GM18498 (cell line): ENCODE measurements at regions not wholly inside any gene's neighbourhood (a gene's known extent, or its start where the extent isn't known, plus 50 kb on each side); places are given as distances from the start of the nearest gene placed in this dataset.

ENCODE experiments used
- ATAC-seq: cut with Tn5 transposase; IDR thresholded peaks from one replicate; pipeline ENCODE4 v1.9.1; 2021; ENCODE audit warnings: mild to moderate bottlenecking, moderate library complexity; ENCODE audit not compliant: unreplicated experiment

DNA sequence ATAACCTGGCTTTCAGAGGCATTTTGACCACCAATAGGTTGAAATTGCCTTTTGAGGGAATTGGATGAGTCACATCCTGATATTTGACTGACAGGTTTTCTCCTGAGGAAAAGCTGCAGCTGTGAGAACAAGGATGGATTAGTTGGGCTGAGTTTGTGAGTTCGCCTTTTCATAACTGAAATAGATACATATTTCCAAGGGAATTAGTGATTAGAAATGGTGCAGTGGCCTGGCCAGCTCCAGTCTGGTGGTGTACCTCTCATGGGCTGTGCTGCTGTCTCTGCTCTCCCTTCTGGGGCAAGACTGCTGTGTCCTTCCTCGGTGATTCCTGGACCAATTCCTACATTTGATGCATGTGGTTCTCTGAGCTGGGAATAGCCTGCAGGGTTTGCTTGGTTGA is 341.3 kb downstream of the TSN start:
- no peak for ATAC-seq

DNA sequence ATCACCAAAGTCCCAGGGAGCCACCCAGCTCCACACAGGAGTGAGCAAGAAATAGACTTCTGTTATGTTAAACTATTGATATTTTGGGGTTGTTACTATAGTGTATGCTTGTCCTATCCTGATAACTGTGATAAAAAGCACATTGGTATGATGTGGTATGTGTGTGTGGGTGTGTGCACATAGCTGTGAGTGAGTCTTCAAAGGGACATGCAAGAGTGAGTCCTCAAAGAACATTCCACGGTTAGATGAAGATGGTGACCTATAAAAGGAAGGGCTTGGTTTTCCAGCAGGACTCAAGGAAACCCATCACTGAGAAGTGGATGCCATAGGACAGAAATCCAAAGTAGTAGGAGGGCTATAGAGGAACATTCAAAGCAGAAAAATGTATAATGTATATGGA is 342.9 kb downstream of the TSN start:
- ATAC-seq, result no peak

DNA sequence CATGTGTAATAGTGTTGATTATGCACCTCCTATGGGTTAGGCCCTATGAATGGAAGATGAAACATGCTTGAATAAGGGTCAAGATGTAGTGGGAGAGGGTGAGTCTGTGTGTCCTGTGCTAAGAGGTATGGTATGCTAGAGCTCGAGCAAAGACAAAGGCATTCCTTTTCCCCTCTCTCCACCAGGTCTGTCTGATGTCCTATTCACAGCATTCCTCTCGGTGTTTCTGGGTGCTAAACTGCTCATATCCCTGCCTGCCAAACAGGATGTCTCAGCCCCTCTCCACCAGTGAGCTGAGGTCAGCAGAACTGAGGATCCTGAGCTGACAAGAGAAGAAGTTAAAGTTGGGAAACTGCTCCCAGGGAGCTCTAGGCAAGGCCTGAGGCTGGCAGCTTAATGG is 344.9 kb downstream of the TSN start:
- no peak for ATAC-seq

DNA sequence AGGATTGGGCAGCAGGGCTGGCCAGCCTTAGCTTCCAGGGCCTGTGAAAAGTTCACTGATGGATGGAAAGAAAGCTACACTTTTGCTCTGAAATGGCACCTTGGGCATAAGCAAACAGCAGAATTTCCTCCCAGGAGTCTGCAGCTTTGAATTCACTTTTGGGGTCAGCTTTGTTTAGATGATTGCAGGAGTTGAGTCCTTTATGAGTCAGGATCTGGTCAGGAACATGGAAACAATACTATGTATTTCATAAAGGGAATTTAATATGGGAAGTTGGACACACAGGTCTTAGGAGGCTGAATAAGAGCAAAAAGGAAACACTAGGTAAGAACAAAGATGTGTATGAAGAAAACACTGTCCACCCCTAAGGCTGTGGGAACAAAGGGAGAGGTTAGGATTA is 345.3 kb downstream of the TSN start:
- no peak for ATAC-seq

DNA sequence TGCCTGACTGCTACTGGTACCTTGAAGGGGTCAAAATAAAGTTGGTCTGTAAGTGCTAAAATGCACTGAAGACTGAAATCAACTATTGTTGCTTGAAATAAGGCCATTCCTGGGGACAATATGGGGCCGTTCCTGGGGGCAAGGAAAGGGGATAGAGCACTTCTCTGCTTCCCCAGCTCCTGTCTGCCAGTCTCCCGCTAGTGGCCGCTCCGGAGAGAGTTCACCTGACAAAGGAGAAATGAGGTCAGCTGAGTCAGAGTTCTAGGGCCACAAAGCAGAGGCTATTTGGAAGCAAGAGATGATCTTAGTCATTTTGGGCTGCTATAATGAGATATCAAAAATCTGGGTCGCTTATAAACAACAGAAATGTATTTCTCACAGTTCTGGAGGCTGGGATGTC is 345.9 kb downstream of the TSN start:
- ATAC-seq, result no peak

DNA sequence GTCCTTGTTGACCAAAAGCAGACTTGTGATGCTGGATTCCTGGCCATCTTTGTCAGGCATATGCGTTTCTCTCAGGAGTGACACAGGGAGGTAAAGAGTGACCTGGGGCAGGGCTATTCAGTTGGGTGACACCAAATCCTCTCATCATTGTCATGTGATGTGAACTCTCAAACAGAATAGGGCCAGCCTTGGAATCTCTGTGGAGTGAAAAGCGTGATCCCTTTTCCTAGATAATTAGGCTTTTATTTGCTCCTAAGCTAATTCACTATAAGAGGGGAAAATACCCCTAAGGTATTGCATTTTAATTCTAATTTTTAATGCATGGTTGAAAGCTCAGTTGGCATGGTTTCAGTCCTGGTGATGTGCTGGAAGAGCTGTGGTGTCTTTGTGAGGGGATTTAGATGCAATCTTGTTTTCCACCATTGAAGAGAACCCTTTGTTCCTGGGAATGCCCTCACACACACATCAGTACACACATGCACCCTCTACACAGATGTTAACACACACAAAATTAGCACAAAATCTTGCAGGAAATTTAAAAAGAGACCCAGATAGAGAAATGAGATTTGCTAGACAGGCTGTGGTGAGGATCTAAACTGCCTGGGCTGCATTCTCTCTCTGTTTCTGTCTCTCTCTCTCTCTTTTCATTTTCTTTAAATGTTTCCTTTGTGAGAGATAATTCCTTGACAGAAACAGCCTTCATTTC is 349.9 kb downstream of the TSN start:
- no peak for ATAC-seq

DNA sequence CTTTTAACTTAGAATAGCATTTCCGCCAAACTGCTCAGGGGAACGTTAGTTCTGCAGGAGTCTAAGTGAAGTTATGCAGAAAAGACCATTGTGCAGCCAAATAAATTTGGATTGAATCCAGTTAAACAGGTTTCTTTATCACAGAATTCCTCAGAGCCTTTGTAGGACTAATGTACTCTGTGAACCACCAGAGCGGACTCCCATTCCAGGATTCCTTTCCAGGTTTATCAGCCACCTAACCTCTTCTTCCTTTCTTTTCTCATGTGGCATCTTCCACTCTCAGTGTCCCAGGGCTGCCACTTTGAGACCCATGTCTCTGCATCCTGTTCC is 350.4 kb downstream of the TSN start:
- ATAC-seq, result no peak

DNA sequence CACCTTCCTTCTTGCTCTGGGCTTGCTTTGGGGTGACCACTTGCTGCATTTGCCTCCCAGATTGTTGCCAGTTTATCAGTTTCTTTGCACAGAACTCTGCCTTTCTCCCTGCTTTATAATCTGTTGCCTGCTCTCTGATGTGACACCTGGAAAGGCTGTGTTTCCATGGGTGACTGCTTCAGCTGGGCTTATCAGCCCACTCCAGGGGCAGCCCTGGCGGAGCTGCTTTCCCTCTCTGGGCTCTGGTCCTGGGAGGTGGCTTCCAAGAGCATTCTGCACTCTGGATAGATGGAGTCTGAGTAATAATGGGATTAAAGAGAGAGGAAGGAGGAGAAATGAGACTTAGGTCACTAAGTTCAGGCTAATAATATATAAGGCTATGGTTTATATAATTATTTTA is 352.7 kb downstream of the TSN start:
- no peak for ATAC-seq

DNA sequence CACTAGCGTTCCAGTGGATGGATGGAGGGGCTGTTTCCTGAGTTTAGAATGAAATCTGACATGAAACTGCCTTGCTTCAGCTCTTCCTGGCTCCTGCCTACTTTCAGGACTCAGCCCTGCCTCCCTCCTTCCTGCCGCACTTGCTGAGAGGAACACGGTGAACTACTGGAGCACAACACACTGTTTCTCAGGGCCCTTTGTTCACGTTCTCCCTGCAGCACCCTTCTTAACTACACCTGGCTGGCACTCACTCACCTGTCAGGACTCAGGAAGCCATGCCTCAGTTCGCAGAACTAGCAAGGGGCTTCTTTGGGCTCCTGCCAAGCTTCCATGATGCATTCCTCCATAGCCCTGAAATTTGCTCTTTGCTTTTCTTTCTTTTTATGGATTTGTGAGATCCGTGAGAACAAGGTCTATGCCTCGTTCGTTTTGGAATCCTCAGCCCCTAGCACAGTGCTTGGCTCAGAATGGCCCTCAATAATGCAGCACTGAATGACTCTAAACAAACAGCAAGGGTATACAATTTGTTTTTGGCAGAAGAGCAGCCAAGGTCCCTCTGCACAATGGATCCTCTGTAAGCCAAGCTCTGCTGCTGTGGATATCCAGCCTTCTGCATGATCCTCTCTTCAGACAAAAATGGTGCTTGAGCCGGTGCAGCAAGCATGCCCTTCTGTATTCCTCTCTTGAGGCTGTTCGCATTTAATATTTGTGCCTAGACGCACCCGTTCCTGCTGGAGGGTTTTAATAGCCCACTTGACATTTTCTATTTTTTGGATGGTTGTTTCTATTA is 357.0 kb downstream of the TSN start:
- no peak for ATAC-seq

DNA sequence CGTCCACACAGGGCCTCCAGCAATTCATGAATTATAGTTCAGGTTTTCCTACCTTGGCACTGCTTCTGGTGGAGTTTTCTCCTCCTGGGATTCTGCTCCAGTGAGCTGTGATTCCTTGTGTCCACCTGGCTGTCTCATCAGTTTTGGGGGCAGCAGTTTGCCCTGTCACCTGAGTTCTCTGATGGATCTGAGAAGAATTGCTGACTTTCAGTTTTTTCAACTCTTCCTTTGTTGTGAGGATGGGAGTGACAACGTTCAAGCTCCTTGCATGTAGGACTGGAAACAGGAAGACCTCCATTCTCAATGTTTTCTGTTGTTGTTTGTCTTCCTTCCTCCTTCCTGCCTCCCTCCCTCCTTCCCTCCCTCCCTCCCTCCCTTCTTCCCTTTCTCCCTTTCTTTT is 359.0 kb downstream of the TSN start:
- no peak for ATAC-seq

DNA sequence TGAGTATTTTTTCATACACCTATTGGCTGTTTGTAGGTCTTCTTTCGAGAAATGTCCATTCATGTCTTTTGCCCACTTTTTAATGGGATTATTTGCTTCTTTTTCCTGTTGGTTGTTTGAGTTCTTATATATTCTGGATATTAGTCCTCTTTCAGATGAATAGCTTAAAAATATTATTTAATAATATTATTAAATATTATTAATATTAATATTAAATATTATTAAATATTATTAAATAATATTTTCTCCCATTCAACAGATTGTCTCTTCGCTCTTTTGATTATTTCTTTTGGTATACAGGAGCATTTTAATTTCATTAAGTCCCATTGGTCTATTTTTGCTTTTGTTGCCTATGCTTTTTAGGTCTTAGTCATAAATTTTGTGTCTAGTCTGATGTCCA is 361.9 kb downstream of the TSN start:
- no peak for ATAC-seq

DNA sequence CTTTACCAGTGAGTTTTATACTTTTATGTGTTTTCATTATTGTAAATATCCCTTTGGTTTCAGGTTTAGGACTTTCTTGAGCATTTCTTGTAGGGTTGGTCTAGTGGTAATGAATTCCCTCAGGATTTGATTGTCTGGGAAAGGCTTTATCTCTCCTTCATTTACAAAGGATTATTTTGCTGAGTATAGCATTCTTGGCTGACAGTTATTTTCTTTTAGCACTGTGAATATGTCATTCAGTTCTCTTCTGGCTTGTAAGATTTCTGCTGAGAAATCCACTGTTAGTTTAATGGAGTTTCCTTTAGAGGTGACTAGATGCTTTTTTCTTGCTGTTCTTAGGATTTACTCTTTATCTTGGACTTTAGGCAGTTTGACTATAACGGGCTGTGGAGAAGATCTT is 373.9 kb downstream of the TSN start:
- ATAC-seq, result no peak

DNA sequence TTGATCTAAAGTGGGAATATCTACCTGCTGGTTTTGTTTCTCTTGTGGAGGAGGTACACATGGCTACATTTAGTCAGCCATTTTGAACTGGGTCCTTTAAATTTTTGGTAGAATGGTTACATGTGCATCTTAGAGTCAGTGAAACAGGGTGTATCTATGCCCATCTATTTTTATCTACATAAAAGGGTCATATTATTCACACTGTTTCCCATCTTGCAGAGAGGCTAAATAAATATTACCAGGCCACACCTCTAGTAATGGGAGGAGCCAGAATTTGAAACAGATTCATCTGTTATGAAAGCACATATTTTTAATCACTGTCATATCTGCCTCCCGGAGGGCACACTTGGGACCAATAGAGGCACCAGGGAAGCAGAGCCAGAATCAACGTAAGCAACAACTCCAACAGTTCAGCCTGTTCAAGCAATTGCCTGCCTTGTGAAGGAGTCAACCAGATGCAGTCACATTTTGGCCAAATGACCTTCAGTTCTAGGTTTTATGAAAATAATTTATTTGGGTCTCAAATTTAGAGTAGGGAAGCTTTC is 376.8 kb downstream of the TSN start:
- ATAC-seq, result no peak

DNA sequence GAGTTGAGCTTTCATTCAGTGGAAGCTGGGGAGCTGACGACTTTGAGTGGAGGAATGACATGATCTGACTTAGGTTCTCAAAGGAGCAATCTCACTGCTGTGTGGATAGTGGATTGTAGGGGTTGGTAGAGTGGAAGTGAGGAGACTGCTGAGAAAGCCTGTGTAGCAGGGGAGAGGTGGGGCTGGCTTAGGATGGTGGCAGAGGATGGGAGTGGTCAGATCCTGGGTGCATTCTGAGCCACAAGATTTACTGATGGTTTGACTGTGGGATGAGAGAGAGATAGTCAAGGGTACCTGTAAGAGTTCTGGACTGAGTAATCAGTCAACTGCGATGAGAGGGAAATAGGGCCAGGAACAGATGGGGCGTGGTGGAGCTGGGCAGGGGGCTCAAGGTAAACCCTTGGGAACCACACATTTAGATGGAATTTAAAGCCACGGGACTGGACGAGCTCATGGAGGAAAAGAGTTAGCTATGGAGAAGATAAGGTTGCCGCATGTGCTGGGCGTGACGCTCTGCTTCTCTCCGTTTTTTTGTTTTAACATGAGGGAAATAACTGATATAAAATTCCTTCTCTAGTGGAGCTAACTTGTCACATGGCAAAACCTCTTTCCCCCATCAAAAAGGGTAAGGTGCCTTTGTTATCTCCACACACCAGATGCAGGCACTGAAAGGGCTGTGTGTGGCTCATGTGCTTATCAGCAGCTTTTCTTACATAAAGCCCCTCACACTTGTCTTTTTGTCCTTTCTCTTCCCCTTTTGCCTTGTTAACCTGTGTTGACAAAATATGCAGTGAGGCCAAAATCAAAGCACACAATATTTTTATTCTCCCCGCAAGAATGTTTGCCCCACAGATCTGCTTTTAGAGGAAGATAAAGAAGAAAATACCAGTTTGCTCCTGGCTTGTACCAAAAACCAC is 379.8 kb downstream of the TSN start:
- no peak for ATAC-seq

DNA sequence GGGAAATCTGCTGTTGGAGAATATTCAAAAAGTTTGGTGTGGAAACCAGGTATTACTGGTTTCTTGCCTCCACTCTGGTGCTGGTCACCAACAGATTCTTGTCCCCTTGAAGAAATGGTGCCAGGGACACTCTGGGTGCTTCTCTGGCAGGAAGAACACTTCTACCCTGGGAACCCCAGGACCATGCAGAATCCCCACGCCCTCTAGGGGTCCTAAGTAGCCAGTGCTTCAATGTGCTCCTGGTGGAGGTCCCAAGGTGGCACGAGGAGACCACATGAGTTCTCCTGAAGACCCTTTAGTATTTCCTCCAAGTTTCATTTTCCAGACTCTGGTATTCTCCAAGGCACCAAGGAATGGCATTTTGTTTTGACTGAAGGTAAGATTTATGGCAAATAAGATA is 380.6 kb downstream of the TSN start:
- peak; percentile 90 for ATAC-seq

DNA sequence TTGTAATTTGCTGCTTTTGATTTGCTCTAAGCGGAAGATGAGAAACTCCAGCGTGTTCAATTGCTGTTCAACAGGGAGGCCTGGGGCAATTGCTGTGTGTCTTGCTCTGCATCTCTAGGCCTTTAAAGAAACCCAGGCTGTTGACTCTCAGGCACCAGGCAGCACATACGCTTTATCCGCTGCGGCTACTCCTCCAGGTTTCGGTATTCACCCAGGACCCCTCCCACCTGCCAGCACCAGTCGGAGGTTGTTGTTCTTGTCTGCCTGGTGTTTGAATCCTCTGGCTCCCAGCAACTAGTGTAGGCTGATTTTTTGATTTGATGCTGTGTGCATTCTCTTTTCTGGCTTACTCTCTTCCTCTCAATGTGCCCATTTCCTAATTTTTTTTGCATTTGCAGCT is 383.1 kb downstream of the TSN start:
- ATAC-seq, result no peak

DNA sequence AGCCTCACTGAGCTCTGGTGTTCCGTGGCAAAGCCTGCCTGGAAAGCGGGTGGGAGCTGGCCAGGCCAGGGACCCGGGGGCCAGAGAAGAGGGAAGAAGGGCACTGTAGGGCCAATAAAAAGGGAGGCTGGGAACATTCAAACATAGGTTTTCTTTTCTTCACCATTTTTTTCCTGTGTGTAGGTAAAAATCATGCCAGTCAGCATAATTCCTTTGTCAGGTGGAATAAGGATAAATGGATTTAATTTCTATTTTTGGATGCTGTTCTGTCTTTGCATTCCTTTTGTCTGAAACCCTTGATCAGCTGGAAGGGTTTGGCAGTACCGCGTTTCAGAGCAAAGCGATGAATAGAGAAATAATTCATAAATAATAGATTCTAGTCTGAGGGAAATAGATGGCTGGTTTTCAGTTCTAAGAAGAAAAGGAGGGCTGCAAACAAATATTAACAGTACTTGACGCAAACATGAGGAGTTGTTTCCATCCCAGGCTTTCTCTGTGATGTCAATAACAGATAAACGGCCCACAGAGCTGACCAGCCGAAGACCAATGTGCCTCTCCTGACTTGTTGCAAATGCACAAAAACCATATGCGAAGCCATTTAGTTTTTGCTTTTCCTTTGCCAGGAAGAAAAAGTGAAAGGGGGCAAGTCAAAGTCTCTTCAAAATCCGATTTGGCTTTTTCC is 384.4 kb downstream of the TSN start:
- ATAC-seq, result no peak

DNA sequence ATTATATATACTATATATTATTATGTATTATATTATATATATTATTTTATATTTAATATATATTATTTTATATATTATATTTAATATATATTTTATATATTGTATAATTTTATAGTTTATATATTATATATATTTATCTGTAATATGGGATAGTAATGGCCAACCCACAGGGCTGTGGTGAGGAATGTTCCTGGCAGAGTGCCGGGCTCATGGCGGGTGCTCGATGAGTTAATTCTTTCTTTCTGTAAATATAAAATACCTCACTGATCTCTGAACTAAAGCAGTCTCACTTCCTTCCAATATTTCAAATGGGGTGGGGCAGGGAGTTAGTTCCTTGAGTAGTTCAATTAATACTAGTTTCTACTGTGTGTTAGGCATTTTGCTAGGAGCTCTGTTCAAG is 389.4 kb downstream of the TSN start:
- ATAC-seq, result no peak

DNA sequence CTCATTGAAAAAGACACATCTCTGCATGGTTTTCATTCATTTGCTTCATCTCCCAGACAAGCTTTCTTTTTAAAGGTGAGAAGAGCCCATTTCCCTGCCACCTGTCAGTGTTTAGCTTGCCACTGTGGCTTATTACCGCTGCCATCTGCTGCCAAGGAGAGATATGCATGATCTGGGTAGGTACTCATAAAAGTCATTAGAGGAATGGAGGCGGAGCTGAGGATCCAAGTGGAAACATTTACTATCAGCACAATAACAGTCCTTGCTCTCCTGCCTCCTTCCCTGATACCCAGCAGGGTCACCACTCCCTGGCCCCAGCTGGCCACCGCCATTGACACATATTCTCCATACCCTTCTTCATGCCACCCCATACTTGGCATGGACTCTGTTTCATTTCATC is 390.4 kb downstream of the TSN start:
- ATAC-seq, result no peak

DNA sequence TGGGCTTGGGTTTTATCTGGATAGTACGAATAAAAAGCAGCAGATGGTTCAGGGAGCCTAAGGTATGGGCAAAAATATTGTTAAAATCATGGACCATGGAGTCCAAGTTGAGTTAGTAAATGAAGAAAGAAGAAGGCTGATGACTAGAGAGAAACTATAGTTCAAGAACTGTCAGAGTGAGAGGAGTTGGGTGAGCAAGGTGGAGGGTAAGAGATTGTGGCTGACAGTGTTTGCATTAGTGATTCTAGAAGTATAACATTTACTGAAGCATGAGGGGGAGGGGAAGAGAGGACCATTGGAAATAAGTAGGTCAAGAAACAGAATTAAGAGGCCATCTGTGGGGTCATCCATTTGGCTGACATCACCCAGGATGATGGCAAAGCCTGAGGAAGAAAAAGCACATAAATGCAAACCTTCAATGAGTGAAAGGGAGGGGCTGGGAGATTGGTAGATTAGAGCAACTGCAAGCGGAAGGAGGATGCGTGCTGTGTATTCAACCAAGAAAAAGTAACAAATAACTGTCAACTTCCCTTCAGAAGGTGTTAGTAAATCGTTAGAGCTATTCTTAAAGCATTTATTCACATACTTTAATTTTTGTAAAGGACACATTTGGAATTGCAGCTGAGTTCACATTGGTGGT is 392.8 kb downstream of the TSN start:
- ATAC-seq, result no peak
